Left kidney (tissue), 1 donor: ENCODE measurements at regions not wholly inside any gene's neighbourhood (a gene's known extent, or its start where the extent isn't known, plus 50 kb on each side); places are given as distances from the start of the nearest gene placed in this dataset.
"Not testable (repeated sequence)": the region's sequence is repeated elsewhere in the genome, so short reads cannot be mapped to it uniquely, and the experiment has no call there.

Source experiments
- DNase-seq: peaks from one replicate; pipeline ENCODE4 v3.0.0-alpha.2; 2013

DNA sequence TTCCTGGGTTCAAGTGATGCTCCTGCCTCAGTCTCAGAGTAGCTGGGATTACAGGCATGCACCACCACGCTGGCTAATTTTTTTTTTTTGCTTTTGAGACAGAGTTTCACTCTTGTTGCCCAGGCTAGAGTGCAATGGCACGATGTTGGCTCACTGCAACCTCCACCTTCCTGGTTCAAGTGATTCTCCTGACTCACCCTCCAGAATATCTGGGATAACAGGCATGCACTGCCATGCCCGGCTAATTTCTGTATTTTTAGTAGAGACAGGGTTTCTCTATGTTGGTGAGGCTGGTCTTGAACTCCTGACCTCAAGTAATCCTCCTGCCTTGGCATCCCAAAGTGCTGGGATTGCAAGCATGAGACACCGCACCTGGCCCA is 89.6 kb upstream of the KLF6 start:
- not testable (repeated sequence) for DNase-seq

DNA sequence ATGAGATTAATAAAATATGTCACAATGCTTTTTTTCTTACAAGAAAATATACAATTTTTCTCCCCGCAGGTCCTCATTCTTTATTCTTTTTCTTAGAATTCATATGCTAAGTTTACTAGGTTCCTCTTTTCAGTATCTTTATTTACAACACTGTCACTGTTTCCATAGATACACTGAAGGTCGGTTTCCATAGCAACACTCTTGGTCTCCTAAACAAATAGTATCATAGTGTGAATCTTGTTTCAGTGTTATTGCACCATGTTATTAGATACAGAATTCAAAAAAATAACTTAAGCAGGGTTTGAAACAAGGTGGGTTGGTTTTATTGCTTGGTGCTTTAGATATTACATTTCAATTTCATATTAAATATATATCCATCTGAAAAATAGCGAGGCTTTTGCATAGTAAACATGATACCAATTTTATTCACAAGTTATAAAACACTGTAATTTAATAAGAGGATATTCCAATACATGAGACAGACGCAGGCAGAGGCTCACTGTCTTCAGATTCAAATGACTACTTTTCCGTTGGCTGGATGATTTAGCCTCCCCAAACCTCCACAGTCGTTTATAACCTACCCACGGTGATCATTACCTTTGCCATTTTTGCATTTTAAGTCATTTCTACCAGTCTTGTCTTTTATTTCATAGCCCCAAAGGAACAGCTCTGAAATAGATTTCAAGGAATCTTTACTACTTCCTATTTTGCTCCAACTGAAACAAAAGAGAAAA is 88.9 kb upstream of the KLF6 start:
- DNase-seq: peak; percentile 71

DNA sequence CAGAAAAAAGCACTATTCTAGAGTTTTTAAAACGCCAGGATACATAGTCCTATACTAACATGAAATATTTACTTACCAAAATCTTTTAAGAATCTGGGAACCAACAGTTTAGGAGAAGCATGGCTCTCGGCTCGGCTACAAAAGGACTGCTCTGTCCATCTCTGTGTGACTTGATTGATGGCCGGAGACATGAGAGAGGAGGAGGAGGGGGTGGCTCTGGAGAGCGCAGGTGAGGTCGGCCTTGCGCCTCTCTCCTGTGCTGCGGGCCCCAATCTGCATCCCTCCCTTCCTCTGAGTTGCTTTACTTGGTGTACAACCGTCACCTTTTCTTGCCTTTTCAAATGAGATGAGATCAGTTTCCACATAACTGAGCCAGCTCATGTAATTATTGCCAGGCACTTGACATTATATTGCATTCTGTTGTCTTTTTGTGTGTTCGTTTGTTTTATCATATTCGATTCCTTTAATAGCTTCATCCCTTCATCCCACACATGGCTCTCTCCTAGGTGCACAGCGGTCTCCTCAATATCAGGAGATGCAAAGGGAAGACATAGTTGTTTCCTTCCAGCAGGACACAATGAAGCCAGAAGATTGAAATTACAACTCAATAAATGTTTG is 87.8 kb upstream of the KLF6 start:
- no peak for DNase-seq

GRCh38 chr10:3871424-3871996 is 86.5 kb upstream of the KLF6 start:
- DNase-seq: no peak

DNA sequence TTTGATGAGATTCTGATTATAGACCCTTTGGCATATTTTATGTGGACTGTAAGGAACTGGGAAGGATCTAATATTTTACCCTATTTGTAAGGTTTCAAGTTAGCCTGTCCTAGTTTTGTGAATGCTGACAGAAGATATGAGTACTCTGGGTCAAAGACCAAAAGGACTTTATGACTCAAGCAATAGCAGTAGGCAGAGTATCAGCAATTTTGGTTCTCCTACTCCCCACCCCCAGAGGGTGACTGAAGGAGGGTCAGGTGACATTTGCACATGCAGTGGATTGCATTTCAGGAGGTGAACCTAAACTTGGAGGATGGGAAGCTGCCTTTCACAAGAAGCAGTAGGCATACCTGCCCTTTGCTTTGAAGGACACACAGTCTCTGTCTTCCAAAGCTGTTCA is 84.0 kb upstream of the KLF6 start:
- DNase-seq: no peak

GRCh38 chr10:3868271-3868664 is 83.3 kb upstream of the KLF6 start:
- DNase-seq: no peak

DNA sequence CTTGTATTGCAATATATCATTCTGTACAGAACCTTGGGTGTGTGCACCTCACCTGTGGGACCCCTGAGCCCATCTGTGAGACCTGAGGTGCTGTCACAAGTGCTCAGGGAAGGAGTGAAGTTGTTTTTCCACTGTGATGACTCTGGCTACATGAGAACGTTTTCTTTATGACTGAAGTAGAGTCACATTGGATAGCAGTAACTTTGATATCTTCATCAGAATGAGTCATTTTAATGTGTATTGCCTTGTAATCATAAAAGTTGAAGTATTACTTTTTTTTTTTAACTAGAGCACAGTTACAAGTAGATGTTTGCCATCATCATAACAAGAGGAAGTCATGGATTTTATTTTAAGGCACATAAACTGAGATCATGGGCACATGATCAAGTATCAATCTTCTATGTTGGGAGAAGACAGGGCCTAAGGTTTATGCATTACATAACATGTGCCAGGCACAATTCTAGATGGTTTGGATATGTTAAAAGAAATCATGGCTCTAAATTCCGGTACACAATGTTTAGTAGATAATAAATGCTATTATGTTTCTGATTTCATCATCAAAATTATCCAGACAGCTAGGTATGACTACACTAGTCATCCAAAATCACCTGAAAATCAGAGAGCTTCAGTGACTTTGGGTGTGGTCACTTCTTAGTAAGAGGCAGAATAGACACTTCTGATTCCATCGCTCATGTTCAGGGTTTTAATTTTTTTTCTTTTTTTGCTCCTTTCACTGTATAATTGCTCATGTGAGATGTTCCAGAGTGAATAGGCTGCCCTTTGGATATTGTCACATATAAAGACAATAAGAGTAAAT is 82.7 kb upstream of the KLF6 start:
- DNase-seq: no peak

- no peak for DNase-seq
These were observed 81.3 kb upstream of the KLF6 start for GRCh38 chr10:3866332-3866731.

DNA sequence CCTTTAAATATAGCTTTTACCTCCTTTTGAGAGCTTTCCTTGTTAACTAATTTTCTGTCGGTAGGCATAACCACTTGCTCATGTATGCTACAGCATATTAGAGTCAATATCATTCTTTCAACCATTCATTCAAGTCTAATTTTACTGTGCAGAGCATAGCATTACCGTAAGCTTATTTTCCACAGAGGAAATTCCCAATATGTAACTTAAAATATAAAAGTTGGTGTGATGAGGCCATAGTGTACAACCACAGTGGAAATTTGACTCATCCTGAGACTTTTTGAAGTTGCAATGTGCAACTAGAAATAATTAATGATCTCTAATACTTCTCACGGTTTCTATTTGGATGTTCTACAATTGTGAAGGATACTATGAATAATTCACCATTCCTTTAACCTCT is 80.6 kb upstream of the KLF6 start:
- no peak for DNase-seq

- no peak for DNase-seq
These were observed 76.8 kb upstream of the KLF6 start for GRCh38 chr10:3861795-3862194.

DNA sequence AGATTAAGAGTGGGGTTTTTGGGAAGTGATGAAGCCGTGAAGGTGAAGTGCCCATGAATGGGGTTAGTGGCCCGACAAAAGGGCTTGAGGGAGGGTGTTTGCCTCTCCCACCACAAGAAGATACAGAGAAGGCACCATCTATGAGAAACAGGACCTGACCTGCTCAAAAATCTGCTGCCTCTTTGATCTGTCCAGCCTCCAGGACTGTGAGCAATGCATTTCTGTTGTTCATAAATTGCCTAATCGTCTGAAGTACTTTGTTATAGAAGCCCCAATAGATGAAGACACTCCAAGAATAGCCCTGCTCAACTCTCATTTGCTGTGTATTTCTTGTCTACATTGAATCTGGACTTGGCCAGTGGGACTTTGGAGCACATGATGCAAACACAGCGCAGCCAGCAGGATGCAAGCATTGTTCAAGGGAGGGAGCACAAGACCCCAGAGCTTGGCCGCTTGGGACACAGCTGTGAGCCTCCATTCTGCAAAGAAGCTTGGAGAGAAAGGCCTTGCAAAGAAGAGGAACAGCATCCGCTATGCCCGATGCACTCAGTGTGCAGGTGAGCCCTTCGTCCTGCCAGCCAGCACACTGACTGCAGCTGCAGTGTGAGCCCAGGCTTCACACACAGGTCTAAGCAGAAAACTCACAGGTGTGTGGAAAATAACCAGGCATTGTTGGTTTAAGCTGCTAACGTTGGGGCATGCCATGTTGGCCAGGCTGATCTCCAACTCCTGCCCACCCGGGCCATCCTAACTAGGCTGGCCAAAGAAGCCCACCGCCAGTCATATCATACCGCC is 73.2 kb upstream of the KLF6 start:
- DNase-seq: no peak

DNA sequence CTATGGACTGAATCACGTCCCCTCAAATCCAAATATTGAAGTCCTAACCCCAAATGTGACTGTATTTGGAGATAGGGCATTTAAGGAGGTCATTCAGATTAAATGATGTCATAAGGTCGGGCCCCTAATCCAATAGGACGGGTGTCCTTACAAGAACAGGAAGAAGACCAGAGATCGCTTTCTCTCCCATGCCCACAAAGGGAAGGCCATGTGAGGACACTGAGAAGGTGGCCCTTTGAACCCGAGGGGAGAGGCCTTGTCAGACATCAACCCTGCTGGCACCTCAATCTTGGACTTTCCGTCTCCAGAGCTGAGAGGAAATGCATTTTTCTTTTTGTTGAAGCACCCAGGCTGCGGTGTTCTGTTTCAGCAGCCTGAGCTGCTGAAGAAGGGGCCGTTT is 72.3 kb upstream of the KLF6 start:
- DNase-seq: no peak

GRCh38 chr10:3856593-3856992 is 71.6 kb upstream of the KLF6 start:
- no peak for DNase-seq

DNA sequence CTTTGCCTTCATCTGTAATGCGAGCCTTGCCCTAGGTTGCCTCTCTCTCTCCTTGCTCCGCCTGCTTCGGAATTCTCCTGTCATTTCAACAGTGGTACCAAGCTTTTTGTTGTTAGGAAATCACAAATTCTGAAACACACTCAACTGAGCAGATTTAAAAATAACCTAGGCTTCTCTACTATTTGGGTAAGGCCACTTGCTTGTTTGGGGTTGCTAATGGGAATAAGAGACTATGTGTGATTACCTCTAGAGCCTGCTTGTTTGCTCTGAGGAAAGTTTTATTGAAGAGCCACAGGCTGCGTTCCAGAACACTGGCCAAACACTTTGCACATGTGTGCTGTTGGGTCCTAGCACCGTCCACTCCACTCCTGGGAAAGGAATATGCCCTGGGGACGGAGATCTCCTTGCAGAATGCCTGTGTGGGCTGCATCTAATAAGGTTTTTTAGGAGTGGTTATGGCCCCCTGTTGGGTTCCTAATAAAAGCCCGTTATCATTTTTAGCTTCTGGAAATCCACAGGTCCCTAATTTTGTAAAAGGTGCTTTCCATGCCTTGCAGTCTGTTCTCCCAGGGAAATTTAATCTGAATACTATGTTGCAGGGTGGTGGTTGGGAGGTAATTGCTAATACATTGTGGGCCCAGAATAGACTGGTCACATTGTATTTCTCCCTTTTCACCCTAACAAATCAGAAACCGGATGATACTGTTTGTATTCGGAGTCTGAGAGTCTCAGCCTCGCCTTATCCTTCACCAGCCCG is 68.7 kb upstream of the KLF6 start:
- peak; percentile 65 for DNase-seq

GRCh38 chr10:3853016-3853415 is 68.0 kb upstream of the KLF6 start:
- no peak for DNase-seq

DNA sequence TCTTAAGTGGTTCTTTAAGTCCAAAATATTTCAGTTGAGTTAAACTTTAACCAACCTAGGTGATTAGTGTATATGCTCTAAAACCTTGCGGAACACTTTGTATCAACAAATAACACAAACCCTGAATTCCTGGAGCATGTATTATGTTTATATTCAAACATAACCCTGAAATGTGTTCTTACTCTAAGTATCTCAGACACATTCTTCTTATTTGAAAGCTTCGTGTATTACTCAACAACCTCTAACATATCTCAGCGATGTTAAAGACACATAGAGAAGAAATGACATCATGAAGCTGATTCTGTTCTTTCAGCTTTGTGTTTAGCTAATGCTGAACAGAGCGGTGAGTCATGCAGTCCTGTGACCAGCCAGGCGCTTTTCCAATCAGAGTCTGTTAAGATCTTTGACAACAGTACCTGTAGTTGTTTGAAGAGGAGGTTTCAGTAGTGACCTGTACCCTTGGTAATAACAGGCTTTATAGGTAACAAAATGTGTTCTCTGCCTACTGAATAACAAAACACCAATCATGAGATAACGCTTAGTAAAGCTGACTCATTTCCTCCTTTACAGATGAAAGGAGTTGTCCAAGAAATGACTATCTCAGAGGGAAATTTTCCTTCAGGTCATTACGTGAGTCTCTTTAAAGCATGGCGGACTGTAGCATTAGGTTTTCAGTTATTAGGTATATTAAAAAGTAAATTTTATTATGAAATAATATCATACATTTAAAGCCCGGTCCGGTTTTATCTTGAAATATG is 67.3 kb upstream of the KLF6 start:
- peak; percentile 68 for DNase-seq

GRCh38 chr10:3850999-3851937 is 66.3 kb upstream of the KLF6 start:
- no peak for DNase-seq

DNA sequence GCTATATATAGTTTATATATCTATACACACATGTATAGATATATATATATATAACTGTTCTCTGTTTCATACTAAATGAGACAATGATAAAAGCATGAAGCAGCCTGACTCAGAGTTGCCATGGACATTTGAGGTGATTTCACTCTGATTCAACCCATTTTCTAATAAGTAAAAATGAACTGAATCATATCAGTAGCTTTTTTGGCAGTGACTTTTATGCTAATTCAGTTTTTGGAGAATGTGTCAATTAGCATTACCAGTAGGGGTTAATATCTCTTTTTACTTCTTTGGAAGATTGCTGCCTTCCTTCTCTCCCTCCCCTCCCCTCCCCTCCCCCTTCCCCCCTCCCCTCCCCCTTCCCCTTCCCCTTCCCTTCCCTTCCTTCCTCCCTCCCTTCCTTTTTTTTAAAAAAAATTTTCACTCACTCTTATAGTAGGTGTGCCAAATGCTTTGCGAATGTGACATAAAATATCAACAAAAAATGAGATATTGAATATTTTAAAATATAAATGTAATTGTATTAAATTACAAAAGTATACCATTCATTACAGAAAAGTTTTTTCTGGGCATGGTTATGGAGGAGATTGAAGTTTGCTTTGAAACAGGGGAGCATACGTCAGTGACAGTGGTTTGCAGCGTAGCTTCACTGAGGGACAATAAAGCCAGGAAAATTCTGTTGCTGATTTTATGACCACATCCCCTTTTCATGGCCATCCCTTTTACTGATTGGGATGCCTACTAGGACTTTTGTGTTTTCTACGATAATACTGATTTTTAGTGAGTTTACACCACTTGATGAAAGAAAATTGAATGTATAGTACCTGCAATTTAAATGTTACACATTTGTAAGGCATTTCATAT is 64.0 kb upstream of the KLF6 start:
- no peak for DNase-seq
